Posterior vena cava (tissue), 2 donors: ENCODE measurements at regions not wholly inside any gene's neighbourhood (a gene's known extent, or its start where the extent isn't known, plus 50 kb on each side); places are given as distances from the start of the nearest gene placed in this dataset.

ENCODE experiments used
- DNase-seq: peaks from one replicate; pipeline ENCODE4 v3.0.0-alpha.2; 2020; ENCODE audit warnings: low spot score
- intact Hi-C, 2 donors: fragments of 100-400 bp; cut with DNase I; formaldehyde crosslinking; loops; one replicate each; pipeline versions ENCODE4 v1.14.1 to v1.14.2; 2022 to 2023
- donor health status: DM: yes; HTN: yes; CAD: no.
- donor health status: DM: yes; HTN: yes; CAD: no.

GRCh38 chr6:77535172-77535571 is 71.9 kb upstream of the HTR1B start:
- no peak for DNase-seq
- intact Hi-C loops: no loop called here

GRCh38 chr6:77536701-77537100 is 73.4 kb upstream of the HTR1B start:
- intact Hi-C loops: no loop called here
- DNase-seq: no peak

GRCh38 chr6:77543601-77544000 is 80.3 kb upstream of the HTR1B start:
- no peak for DNase-seq
- intact Hi-C loops: no loop called here

GRCh38 chr6:77548190-77548589 is 84.9 kb upstream of the HTR1B start:
- no peak for DNase-seq

GRCh38 chr6:77548662-77549366 is 85.5 kb upstream of the HTR1B start:
- intact Hi-C loops: no loop called here
- DNase-seq: no peak

More at GRCh38 chr6:77548190-77548589, 84.9 kb upstream of the HTR1B start:
- intact Hi-C loops: no loop called here

GRCh38 chr6:77551135-77551534 is 87.8 kb upstream of the HTR1B start:
- no peak for DNase-seq
- intact Hi-C loops: loop anchor here in 1 of 2 donors (5.0 kb wide), 1 partner anchor 616 kb away; no protein-coding TSS in a partner anchor

GRCh38 chr6:77561768-77562314 is 91.0 kb upstream of the MEI4 start:
- intact Hi-C loops: no loop called here
- DNase-seq: no peak

- no peak for DNase-seq
- intact Hi-C loops: no loop called here
Observed at GRCh38 chr6:77565370-77565769, 87.5 kb upstream of the MEI4 start.

GRCh38 chr6:77566235-77566634 is 86.6 kb upstream of the MEI4 start:
- intact Hi-C loops: no loop called here

GRCh38 chr6:77568570-77568969 is 84.3 kb upstream of the MEI4 start:
- intact Hi-C loops: no loop called here
- DNase-seq: no peak

More at GRCh38 chr6:77566235-77566634, 86.6 kb upstream of the MEI4 start:
- no peak for DNase-seq

GRCh38 chr6:77573843-77574242 is 79.0 kb upstream of the MEI4 start:
- DNase-seq: no peak
- intact Hi-C loops: no loop called here

GRCh38 chr6:77587963-77588362 is 64.9 kb upstream of the MEI4 start:
- intact Hi-C loops: no loop called here
- DNase-seq: no peak
